IPS-15b (cell line): ENCODE measurements at regions not wholly inside any gene's neighbourhood (a gene's known extent, or its start where the extent isn't known, plus 50 kb on each side); places are given as distances from the start of the nearest gene placed in this dataset.
"Not testable (repeated sequence)": the region's sequence is repeated elsewhere in the genome, so short reads cannot be mapped to it uniquely, and the experiment has no call there.

ENCODE experiments used
- H3K27me3 ChIP-seq: one replicate; pipeline ENCODE4 v1.6.1; 2013; ENCODE audit warnings: low read length; ENCODE audit not compliant: control insufficient read depth, insufficient read depth
- H3K36me3 ChIP-seq: one replicate; pipeline ENCODE4 v1.6.1; 2013; ENCODE audit warnings: low read length; ENCODE audit not compliant: control insufficient read depth, insufficient read depth
- H3K4me1 ChIP-seq: one replicate; pipeline ENCODE4 v1.6.1; 2013; ENCODE audit warnings: mild to moderate bottlenecking, low read length; ENCODE audit not compliant: control insufficient read depth, insufficient read depth
- H3K4me3 ChIP-seq: one replicate; pipeline ENCODE4 v1.5.1; 2013; ENCODE audit warnings: low read depth, low read length
- H3K9ac ChIP-seq: one replicate; pipeline ENCODE4 v1.6.1; 2013; ENCODE audit warnings: low read depth, mild to moderate bottlenecking, low read length
- H3K9me3 ChIP-seq: one replicate; pipeline ENCODE4 v1.6.1; 2013; ENCODE audit warnings: mild to moderate bottlenecking, low read length; ENCODE audit not compliant: control insufficient read depth, insufficient read depth

DNA sequence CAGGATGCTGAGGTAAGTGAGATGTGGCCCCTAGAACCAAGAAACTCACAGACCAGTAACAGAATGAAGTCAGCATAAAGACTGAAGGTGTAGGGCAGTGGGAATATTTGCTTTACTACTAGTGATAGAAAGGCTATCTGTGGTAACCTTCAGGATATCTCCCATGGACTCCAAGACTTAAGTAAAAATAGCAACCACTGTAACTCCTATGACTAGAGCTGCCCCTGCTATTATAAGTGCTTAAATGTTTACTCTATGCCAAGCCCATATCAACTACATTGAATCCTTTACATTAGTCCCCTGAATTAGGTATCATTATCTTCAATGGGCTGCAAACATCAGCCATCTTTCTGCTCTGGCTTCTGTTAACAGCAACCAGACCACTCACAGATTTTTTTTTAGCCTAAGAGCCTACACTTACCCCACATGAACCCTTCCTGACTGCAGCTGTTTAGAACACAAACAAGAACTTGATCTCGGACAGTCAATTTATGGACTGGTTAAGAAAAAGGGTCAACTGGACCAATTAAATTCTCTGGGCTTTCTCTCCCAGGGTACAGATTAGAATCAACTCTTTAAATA is 335.1 kb upstream of the API5 start:
- H3K4me3 ChIP-seq = no peak overlapping the region

DNA sequence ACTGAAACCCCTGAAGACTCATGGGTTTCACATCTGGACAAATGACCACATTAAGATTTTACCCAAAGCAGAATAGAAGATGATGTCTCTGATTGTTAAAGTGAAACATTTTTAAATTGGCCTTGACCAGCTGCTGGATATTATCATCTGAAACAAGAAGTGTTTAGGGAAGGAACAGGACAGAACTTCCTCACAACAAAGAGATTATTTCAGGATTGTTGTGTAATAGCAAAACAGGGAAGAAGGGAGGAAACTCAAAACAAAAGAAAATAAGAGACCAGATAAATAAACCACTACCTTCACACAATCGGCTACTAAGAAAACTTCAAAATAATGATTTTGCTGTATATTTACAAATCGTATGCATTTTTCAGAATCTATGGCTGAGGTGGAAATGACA is 319.2 kb upstream of the API5 start:
- Histone ChIP-seq H3K36me3 (no peaks in the 10 kb centered on the region), H3K4me3 (no peak overlapping the region), H3K9ac (no peak overlapping the region), H3K4me1 (no peaks in the 10 kb centered on the region), H3K27me3 (no peaks in the 10 kb centered on the region), H3K9me3 (no peaks in the 10 kb centered on the region)

More for the DNA sequence above, 335.1 kb upstream of the API5 start:
- Histone ChIP-seq H3K9me3 (no peaks in the 10 kb centered on the region), H3K36me3 (no peaks in the 10 kb centered on the region), H3K27me3 (no peaks in the 10 kb centered on the region), H3K4me1 (peaks cover 4% of the 10 kb centered on the region), H3K9ac (no peak overlapping the region)

DNA sequence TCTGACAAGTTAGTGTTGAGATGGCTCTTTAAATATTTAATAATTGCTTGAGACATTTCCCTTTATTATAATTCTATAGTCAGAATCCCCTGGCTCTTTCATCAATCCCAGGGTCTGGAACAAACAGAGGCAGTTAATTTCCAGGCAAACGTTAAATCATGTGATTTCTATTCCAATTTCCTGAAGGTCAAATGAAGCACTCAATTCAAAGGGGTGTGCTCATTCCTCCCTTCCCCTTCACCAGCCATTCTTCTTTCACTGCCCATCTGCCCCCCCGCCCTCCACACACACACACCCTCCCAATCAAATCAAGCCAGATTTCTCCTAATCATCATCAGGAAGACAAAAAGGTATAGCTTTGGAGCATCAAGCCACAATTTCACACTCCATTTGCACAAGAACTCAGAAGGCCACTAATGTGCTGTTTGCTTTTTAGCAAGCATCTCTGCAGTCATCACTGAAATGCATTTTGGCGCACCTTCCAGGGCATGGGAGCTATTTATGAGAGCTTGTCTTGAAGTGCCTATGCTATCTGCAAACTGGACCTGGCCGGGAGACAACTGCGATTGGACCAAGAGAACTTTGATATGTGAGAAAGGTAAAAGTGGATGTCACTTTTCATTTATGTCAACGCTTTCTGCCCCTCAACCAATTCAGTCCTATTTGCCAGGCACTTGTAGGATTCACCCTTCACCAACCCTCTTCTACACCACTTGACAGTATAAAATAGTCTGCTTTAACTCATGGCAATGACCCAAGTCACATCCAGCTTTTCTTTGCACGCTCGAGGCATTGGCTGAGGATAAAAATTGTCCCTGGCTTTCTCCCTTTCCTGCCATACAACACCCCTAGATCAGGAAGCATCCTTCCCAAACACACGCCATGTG is 315.1 kb upstream of the API5 start:
- Histone ChIP-seq H3K36me3 (no peaks in the 10 kb centered on the region), H3K9me3 (no peaks in the 10 kb centered on the region), H3K9ac (no peak overlapping the region), H3K4me1 (no peaks in the 10 kb centered on the region), H3K4me3 (no peak overlapping the region), H3K27me3 (no peaks in the 10 kb centered on the region)

DNA sequence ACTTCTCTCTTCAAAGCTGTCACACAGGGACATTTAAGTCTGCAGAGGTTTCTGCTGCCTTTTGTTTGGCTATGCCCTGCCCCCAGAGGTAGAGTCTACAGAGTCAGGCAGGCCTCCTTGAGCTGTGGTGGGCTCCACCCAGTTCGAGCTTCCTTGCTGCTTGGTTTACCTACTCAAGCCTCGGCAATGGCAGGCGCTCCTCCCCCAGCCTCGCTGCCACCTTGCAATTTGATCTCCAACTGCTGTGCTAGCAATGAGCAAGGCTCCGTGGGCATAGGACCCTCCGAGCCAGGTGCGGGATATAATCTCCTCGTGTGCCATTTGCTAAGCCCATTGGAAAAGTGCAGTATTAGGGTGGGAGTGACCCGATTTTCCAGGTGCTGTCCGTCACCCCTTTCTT is 306.9 kb upstream of the API5 start:
- H3K9me3 ChIP-seq, H3K4me3 ChIP-seq, H3K9ac ChIP-seq, H3K4me1 ChIP-seq, H3K36me3 ChIP-seq, H3K27me3 ChIP-seq: not testable (repeated sequence)

DNA sequence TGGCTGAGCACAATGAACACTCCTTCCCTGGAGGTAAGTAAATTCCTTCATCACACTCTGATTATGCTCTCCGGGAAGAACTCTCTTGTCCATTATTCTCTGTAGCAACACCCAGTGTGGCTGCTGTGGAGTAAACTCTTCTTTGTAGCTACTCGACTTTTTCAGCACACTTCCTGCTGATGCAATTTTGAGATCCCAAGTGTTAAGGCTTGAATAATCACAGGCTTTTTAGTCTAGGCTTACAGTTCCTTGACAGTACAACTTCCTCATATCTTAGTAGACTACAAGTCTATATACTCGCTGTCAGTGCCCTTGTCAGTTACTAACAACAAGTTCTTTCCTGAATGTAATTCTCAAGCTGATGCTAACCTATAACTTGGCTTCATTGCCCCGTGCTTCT is 301.8 kb upstream of the API5 start:
- Histone ChIP-seq H3K4me3 (no peak overlapping the region), H3K9me3 (peaks cover 6% of the 10 kb centered on the region), H3K9ac (no peak overlapping the region), H3K4me1 (no peaks in the 10 kb centered on the region), H3K36me3 (no peaks in the 10 kb centered on the region), H3K27me3 (no peaks in the 10 kb centered on the region)

DNA sequence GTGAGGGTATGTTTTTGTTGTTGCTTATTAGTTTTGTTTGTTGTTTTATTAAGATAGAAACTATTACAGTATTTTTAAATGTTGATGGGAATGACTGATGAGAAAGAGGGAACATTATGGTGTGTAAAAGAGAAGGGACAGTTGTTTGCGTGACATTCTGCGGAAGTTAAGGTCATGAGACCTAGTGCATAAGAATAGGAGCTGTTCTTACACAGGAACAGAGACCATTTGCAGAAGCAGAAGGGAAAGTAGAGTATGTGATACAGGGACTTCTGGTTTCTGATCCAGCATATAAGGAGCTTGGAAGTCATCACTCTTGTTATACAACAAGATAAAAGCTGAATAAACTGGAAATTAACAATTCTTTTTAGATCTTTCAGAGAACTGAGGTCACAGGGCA is 299.2 kb upstream of the API5 start:
- H3K4me3 ChIP-seq = no peak overlapping the region
- no peaks in the 10 kb centered on the region for H3K27me3 ChIP-seq
- no peak overlapping the region for H3K9ac ChIP-seq
- no peaks in the 10 kb centered on the region for H3K9me3 ChIP-seq
- no peaks in the 10 kb centered on the region for H3K4me1 ChIP-seq
- no peaks in the 10 kb centered on the region for H3K36me3 ChIP-seq

DNA sequence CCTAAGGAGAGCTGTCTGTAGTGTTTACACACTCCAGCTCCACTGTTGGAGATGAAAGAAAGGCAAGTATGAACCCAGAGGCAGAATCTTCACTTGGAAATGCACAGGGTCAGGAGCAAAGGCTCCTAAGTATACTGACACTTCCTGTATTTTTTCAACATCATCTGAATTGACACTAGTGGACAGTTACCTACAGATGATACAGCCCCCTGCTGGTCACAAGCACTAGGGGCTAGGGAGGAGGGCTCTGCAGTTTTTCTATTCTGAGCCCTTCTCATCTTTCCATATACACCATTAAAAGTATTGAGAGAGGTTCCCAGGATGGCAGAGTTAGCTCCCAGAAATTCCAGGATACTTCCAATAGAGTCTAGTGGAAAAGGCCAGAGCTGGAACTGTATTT is 290.3 kb upstream of the API5 start:
- Histone ChIP-seq H3K27me3 (no peaks in the 10 kb centered on the region), H3K36me3 (no peaks in the 10 kb centered on the region), H3K4me1 (no peaks in the 10 kb centered on the region), H3K9ac (no peak overlapping the region), H3K9me3 (no peaks in the 10 kb centered on the region), H3K4me3 (no peak overlapping the region)

DNA sequence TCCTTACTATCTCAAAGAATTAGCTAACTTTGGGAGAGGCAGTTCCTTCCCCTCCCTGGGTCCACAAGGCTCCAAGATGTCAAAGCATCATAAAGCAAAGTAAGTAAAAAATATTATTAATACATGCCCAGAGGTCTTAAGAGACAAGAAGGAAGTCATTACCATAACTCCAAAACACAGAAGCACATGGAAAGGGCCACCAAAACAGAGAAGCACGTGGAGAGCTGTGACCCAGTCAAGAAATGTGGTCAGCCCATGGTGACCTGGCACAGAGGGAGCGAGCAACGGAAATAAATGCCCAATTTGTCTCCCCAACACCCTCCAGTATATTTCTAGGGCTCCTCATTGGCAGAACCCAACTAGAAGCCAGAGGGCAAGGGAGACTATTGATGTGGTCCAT is 277.5 kb upstream of the API5 start:
- H3K27me3 ChIP-seq = no peaks in the 10 kb centered on the region
- H3K36me3 ChIP-seq = no peaks in the 10 kb centered on the region
- no peak overlapping the region for H3K4me3 ChIP-seq
- no peaks in the 10 kb centered on the region for H3K9me3 ChIP-seq
- H3K4me1 ChIP-seq = no peaks in the 10 kb centered on the region
- H3K9ac ChIP-seq = no peak overlapping the region

DNA sequence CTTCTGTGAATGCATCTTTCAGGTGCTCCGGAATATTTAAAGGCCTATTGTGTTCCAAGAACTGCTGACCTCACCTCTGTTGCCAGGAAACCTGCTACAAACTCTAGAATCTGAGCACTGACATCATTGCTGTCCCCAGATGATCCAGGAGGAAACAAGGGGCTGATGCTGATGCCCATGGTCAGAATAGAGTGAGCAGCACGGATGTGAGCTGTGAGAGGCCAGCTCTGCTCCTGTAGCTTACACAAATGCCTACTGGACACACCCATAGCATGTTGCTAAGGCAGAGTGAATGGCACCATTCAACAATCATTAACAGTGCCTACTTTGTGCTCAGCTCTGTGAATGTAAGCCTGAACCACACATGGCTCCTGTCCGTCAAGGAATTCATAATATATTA is 276.7 kb upstream of the API5 start:
- Histone ChIP-seq H3K4me3 (no peak overlapping the region), H3K27me3 (no peaks in the 10 kb centered on the region), H3K9me3 (no peaks in the 10 kb centered on the region), H3K9ac (no peak overlapping the region), H3K36me3 (no peaks in the 10 kb centered on the region), H3K4me1 (no peaks in the 10 kb centered on the region)

DNA sequence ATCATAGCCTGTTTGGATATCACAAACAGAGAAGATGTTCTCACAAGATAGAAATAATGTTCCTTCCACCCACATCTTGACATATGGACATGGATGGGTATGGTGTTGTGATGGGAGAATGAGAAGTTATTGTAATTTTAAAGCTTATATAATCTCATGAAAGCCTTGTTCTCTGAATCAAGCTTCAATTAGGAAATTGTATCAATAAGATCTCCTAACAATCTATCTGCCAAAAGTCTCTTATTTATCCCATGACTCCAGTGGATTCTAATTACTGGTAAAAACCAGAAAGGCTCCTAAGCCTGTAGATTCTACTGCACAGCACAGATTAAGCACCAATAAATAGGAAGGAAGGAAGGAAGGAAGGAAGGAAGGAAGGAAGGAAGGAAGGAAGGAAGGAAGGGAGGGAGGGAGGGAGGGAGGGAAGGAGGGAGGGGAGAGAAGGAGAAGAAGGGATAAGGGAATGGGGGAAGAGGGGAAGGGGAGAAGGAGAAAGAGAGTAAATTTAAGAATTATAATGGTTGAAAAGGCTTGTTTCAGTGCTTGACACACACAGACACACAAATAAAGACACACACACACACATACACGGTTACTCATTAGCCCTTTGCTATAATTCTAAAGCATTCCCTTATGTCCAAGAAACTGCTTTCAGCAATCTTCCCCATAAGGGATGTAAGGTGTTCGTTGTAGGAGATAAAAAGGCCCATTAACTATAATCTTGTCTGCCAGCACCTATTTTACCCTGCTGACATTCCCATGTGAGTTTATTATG is 258.0 kb upstream of the API5 start:
- Histone ChIP-seq H3K27me3 (no peaks in the 10 kb centered on the region), H3K9me3 (no peaks in the 10 kb centered on the region), H3K4me3 (no peak overlapping the region), H3K4me1 (no peaks in the 10 kb centered on the region), H3K9ac (no peak overlapping the region), H3K36me3 (no peaks in the 10 kb centered on the region)

DNA sequence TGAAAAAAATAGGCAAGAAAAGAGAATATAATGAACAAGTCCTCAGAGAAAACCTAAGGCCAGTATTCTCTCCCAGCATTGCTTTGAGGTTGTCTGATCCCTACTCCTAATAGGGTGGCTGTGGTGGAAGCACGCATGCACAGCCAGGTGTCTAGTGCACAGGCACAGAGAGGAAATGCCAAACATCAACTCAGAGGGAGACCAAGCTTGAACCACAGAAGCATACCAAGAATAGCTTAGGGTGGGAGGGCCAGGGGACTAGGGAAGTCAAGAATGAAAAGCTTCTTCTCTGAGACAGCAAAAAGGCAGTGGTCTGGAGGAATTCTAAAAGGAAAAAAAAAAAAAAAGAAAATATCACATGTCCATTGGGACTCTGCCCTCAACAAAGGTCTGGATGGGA is 244.1 kb upstream of the API5 start:
- H3K9ac ChIP-seq = no peak overlapping the region
- H3K9me3 ChIP-seq = peaks cover 3% of the 10 kb centered on the region
- no peaks in the 10 kb centered on the region for H3K27me3 ChIP-seq
- H3K36me3 ChIP-seq = no peaks in the 10 kb centered on the region
- no peak overlapping the region for H3K4me3 ChIP-seq
- H3K4me1 ChIP-seq = no peaks in the 10 kb centered on the region

DNA sequence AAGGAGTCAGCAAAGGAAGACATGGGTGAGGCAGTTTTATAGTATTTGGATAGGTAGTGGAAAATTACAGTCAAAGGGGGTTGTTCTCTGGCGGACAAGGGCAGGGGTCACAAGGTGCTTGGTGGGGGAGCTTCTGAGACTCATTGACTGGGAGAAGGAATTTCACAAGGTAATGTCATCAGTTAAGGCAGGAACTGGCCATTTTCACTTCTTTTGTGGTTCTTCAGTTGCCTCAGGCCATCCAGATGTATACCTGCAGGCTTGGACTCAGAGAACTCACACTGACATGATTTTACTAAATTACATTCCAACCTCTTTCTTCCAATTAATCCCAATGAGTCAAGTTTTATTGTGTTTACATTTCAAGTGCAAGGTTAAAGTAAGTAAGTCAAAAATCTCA is 240.5 kb upstream of the API5 start:
- Histone ChIP-seq H3K9ac (no peak overlapping the region), H3K27me3 (no peaks in the 10 kb centered on the region), H3K4me3 (no peak overlapping the region), H3K36me3 (no peaks in the 10 kb centered on the region), H3K9me3 (peaks cover 3% of the 10 kb centered on the region), H3K4me1 (no peaks in the 10 kb centered on the region)
